Right kidney (tissue), 1 donor: ENCODE measurements at regions not wholly inside any gene's neighbourhood (a gene's known extent, or its start where the extent isn't known, plus 50 kb on each side); places are given as distances from the start of the nearest gene placed in this dataset.

Experiments used
- DNase-seq: peaks from one replicate; pipeline ENCODE4 v3.0.0-alpha.2; 2016

GRCh38 chr2:71891155-71891554 lies 256.5 kb downstream of the CYP26B1 start:
- no peak for DNase-seq

DNA sequence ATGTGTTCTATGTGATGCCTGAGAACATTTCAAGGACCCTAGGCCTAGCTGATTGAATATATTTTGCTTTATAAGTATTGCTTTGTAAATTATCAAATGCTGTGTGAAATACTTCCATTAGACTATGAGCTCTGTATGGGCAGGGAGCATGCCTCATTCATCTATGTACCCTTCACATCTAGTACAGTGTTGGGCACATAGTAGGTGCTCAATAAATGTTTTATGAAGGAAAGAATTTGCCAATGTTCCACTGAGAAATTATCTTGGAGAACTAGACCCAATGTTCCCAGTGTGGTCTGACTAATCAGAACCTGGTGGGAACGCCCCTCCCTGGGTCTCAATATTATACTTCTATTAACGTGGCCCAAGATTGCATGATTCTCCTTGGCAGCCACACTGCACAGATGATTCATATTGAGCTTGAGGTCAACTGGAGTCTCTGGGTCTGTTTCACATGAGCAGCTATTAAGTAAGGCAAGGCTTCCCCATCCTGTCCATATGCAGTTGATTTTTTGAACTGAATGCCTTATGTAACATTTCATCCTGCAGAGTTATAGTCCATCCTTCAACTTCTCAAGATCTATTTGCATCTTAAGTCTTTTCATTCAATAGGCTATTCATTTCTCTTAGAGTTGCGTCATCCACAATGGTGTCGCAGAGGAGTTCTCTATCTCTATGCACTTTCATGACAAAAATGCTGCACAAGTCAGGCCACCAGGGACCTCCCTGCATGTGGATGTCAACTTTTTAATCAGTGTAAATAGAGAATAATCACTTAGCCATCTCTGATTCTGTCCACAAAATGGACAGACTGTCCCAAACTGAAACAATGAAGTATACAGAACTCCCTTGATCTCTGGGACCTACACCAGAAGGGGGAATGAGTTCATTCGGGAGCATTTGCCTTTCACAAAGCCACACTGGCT lies 257.6 kb downstream of the CYP26B1 start:
- no peak for DNase-seq

DNA sequence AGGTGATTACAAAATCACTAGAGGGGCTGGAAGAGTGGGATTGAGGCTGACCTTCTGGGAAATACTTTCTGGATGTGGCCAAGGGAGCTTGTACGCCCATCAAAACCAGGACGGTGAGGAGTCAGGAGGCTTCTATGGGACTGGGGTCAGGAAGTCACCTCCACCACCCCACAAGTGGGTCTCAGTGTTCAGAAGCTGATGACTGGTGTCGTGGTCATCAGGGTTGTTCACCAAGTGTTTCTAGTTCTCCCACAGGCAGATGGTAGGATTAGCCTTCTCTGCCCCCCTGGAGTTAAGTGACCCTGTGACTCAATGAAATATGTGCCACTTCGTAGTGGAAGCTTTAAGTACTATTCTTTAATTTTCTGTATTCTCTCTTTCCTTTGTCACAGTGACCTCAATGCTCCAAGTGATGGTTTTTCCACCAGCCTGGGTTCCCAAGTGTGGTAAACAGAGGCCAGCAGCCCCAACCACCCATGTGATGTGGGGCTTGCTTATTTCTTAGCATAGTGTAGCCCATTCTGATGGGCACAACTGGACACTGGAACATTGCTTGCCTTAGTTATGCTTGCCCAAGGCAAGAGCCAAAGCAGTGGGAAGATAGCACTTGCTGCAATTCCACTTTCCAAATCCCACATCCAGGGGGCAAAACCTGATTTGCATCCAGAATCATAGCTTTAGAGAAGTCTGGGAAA lies 258.8 kb downstream of the CYP26B1 start:
- no peak for DNase-seq

GRCh38 chr2:71887196-71887595 lies 260.5 kb downstream of the CYP26B1 start:
- no peak for DNase-seq

DNA sequence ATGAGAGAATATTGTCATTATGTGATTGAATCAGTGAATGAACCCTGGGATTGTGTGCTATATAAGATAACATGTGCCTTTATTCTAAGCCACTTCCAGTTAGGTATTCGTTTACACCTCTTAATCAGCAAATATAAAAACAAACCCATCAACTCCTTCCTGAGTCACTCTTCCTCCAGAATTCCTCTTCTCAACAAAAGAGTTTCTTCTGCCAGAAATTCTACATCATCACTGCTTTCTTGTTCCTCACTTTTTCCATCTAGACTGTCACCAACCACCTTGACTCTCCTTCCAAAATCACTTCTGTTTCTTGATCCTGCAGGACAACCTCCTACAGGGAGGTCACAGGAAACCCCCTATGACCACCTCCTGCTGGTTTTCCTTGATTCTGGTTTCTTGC lies 261.4 kb downstream of the CYP26B1 start:
- DNase-seq, result no peak

- DNase-seq, result no peak
Observed at GRCh38 chr2:71884303-71885042, 263.2 kb downstream of the CYP26B1 start.

- peak; percentile 17 for DNase-seq
Observed at GRCh38 chr2:71882949-71883472, 264.7 kb downstream of the CYP26B1 start.

DNA sequence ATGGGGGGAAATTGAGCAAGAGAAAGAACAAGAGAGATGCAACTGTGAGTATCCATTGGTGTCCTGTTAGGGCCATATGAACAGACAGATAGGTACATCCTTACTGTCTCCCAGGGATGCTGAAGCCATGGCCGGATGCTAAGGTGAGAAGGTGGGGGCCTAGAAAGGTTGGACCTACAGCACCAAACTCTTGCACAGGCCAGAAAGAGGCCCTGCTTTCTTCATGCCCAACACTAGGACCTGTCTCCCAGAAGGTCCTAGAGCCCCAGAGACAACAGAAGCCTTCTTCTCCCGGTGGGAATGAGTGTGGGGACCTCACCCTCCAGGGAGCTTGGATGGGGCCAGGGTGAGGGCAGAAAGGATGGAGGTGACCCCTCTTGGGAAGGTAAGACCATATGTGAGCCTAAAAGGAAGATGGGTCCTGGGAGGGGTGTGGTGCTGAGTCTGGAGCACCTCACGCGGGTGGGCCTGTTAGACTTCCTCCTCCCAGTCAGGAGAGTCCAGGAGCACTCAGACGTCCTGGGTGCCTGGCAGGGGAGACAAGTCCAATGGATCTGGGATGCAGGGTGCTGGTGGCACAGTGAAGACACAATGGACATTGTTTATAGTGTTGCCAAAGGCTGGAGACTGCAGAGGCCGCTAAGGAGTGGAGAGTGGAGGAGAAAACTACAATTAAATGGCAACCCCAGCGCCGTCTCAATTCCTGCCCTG lies 265.3 kb downstream of the CYP26B1 start:
- no peak for DNase-seq

GRCh38 chr2:71880846-71881610 lies 266.6 kb downstream of the CYP26B1 start:
- no peak for DNase-seq

GRCh38 chr2:71880287-71880686 lies 267.4 kb downstream of the CYP26B1 start:
- DNase-seq, result no peak

DNA sequence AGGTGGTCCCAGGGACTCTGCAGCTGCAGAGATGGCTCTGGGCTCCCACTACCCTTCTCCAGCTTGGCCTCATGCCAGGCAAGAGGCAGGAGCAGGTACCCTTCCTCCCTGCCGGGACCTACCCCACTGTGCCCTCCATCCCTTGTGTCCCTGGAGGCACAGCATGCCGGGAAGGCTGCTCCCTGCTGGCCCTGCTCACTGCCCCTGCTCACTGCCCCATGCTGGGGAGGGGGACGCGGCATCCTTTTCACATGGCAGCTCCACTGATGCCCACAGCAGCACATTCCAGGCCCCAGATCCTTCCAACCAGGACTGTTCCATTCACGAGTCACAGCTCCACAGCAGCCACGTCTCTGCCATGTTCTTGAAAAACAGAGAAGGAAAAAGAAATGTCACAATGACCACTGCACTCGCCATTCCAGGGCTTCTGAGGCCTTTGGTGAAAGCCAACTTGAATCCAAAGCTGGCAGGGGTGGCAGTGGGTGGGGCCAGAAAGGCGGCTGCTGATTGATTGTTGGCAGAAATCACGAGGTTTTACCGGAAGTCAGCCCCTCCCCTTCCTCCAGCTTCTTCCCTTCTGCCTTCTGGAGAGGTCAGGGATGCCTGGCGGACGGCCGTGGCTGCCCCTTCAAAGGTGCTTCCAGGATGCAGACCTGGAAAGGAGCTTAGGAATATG lies 268.0 kb downstream of the CYP26B1 start:
- DNase-seq, result no peak

DNA sequence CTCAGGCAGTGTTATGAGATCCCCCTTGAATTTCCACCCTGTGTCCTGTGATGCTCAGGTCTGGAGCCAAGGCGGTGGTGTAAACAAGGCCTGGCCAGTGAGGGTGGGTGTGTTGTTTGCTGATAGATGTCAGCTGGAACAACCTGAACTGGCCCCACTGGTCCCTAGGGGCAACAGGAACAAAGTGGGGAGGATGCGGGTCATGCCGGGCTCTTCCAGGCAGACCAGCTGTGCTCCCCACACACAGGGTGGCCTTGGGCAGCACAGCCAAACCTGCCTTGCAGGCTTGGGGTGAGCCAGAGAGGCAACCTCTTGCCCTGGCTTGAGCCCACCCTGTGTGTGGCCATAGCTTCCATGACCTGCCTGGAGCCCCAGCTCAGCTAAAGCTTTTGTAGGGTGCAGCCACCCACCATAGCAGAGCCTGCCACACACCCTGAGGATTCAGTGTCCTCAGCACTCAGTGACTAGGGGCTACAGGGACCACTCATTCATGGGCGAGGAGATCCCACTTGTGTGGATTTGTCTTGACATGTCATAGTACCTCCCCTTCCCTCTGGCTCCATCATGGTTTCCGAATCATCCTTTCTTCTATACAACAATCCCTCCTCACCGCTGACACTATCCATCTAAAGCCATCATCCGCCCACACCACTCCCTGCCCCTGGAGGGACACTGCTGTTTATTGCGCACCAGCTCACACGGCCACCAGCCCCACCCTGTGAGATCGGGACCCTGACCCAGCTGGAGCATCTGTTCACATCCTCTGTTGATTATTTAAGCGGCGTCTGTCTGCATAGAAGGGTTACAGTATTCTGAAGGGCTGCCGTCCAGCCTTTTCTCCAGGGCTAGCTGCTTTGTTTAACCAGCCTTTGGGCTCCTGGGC lies 268.8 kb downstream of the CYP26B1 start:
- no peak for DNase-seq

GRCh38 chr2:71877636-71878035 lies 270.0 kb downstream of the CYP26B1 start:
- no peak for DNase-seq

DNA sequence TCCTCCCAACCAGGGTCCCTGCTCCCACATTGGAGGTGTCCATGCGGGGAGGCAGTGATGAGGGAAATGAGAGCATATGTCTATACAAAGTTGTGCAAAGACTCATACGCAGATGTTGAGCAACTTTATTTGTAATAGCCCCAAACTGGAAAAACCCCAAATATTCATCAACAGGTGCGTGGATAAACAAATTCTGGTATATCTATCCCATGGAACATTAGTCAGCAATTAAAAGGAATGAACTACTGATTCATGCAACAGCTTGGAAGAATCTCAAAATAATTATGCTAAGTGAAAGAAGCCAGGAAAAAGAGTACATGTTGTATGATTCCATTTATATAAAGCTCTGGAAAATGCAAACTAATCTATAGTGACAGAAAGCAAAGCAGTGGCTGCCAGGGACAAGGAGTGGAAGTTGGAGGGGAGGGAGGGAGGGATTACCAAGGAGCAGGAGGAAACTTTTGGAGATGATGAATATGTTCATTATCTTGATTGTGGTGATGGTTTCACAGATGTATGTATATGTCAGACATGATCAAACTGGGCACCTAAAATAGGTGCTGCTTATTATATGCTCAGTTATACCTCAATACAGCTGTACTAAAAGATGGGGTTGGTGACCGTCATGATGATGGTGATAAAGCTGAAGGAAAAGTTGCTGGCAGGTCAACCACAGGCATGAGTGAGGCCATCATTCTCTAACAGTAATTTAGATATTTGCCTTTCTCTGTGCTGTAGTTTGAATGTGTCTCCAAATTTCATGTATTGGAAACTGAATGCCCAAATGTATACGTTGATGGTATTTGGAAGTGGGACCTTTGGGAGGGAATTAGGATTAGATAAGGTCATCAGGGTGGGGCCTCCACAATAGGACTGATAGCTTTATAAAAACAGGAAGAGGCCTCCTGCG lies 270.9 kb downstream of the CYP26B1 start:
- DNase-seq, result no peak

GRCh38 chr2:71872466-71873051 lies 275.1 kb downstream of the CYP26B1 start:
- no peak for DNase-seq

- DNase-seq, result no peak
Observed at GRCh38 chr2:71865391-71865965, 282.2 kb downstream of the CYP26B1 start.

- no peak for DNase-seq
Observed at GRCh38 chr2:71864085-71864484, 283.6 kb downstream of the CYP26B1 start.

GRCh38 chr2:71863396-71863795 lies 284.3 kb downstream of the CYP26B1 start:
- no peak for DNase-seq
